ENCODE measurements at regions not wholly inside any gene's neighbourhood (a gene's known extent, or its start where the extent isn't known, plus 50 kb on each side); places are given as distances from the start of the nearest gene placed in this dataset.

GRCh38 chr11:126149759-126150625 lies 61.5 kb downstream of the RPUSD4 start:
- peak; percentile 43 for DNase-seq (ENCODE audit: insufficient read length, low spot score, missing footprints)
- H3K9me3 ChIP-seq (ENCODE audit: low read depth, low read length): no peaks in the 10 kb centered on the region
- H4K20me1 ChIP-seq (ENCODE audit: insufficient read depth, low read length): no peaks in the 10 kb centered on the region
- H3K4me2 ChIP-seq (ENCODE audit: insufficient read depth, low read length): no peak overlapping the region
- no peaks in the 10 kb centered on the region for H3K36me3 ChIP-seq (ENCODE audit: insufficient read depth, low read length)
- H2AFZ ChIP-seq (ENCODE audit: low read length): no peak overlapping the region
- no peak overlapping the region for H3K4me3 ChIP-seq (ENCODE audit: insufficient read depth, low read length)
- TF ChIP-seq CTCF (IDR thresholded peaks at IDR 0.05; ENCODE audit: extremely low read depth, low read depth, low read length): no peak
- H3K27me3 ChIP-seq (ENCODE audit: insufficient read depth, low read length): peaks cover 46% of the 10 kb centered on the region
- H3K79me2 ChIP-seq (ENCODE audit: insufficient read depth, low read length): no peaks in the 10 kb centered on the region
- no peak overlapping the region for H3K27ac ChIP-seq (ENCODE audit: low read depth, low read length)
- H3K4me1 ChIP-seq (ENCODE audit: insufficient read depth, low read length): no peaks in the 10 kb centered on the region

GRCh38 chr11:126148317-126148716 lies 63.1 kb downstream of the RPUSD4 start:
- H3K79me2 ChIP-seq (ENCODE audit: insufficient read depth, low read length): no peaks in the 10 kb centered on the region
- no peaks in the 10 kb centered on the region for H3K36me3 ChIP-seq (ENCODE audit: insufficient read depth, low read length)
- H3K27ac ChIP-seq (ENCODE audit: low read depth, low read length): no peak overlapping the region
- no peaks in the 10 kb centered on the region for H3K4me1 ChIP-seq (ENCODE audit: insufficient read depth, low read length)
- no peaks in the 10 kb centered on the region for H4K20me1 ChIP-seq (ENCODE audit: insufficient read depth, low read length)
- peaks cover 39% of the 10 kb centered on the region for H3K27me3 ChIP-seq (ENCODE audit: insufficient read depth, low read length)
- no peak overlapping the region for H3K4me2 ChIP-seq (ENCODE audit: insufficient read depth, low read length)
- TF ChIP-seq CTCF (IDR thresholded peaks at IDR 0.05; ENCODE audit: extremely low read depth, low read depth, low read length): no peak
- no peak overlapping the region for H3K4me3 ChIP-seq (ENCODE audit: insufficient read depth, low read length)
- no peak for DNase-seq (ENCODE audit: insufficient read length, low spot score, missing footprints)
- no peaks in the 10 kb centered on the region for H3K9me3 ChIP-seq (ENCODE audit: low read depth, low read length)
- no peak overlapping the region for H2AFZ ChIP-seq (ENCODE audit: low read length)

DNA sequence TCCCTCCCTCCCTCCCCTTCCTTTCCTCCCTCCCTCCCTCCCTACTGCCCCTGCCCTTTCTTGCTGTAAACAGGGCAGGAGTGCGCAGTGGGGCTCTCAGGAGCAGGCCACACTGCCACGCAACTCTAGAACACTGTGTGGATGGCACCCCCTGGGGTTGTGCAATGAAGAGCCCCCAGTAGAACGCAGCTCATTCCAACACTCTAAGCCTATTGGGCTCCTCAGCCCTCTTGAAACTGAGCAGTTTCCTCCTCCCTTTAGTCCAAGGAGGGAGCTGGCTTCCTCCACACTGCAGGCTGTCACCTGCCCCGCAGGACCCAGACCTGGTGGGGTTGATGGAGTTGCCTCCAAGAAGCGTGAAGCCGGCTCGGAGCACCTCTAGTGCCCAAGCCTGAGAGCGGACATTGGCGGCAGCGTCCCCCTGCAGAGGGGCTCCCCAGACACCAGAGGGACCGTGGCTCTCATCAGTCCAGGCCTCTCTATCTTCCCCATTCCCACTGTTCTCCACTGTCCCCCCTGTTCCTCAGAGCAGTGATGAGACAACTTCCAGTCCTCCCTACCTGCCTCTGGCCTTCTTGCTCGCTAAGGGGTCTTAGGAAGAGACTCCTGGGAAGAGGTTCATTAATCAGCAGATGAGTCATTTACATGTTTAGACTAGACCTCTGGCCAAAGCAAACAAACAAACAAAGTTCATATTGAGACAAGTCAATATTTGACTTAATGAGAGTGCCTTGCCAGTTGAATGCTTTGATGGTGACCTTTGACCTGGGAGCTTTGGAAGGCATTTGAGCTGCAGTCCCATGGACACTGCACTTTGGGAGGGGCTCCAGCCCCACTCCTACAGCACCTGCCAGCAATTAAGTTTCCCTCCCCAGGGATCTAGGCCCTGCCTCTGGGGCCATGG lies 64.0 kb downstream of the RPUSD4 start:
- Histone ChIP-seq H3K4me1 (ENCODE audit: insufficient read depth, low read length) (no peaks in the 10 kb centered on the region), H4K20me1 (ENCODE audit: insufficient read depth, low read length) (no peaks in the 10 kb centered on the region), H2AFZ (ENCODE audit: low read length) (no peak overlapping the region), H3K36me3 (ENCODE audit: insufficient read depth, low read length) (no peaks in the 10 kb centered on the region), H3K4me3 (ENCODE audit: insufficient read depth, low read length) (no peak overlapping the region), H3K27ac (ENCODE audit: low read depth, low read length) (no peak overlapping the region), H3K27me3 (ENCODE audit: insufficient read depth, low read length) (peaks cover 31% of the 10 kb centered on the region), H3K9me3 (ENCODE audit: low read depth, low read length) (no peaks in the 10 kb centered on the region), H3K4me2 (ENCODE audit: insufficient read depth, low read length) (no peak overlapping the region), H3K79me2 (ENCODE audit: insufficient read depth, low read length) (no peaks in the 10 kb centered on the region)
- no peak for TF ChIP-seq CTCF (IDR thresholded peaks at IDR 0.05; ENCODE audit: extremely low read depth, low read depth, low read length)
- DNase-seq (ENCODE audit: insufficient read length, low spot score, missing footprints): peak; percentile 56

Data from osteoblast (primary cell).